IPS-20b (cell line): ENCODE measurements at regions not wholly inside any gene's neighbourhood (a gene's known extent, or its start where the extent isn't known, plus 50 kb on each side); places are given as distances from the start of the nearest gene placed in this dataset.

Experiments used
- H3K27ac ChIP-seq: one replicate; pipeline ENCODE4 v1.5.1; 2013; ENCODE audit warnings: low read length
- H3K27me3 ChIP-seq: 2 replicates; pipeline ENCODE4 v1.6.1; 2013; ENCODE audit warnings: mild to moderate bottlenecking, low read length, inconsistent platforms; ENCODE audit not compliant: insufficient read depth
- H3K36me3 ChIP-seq: 2 replicates; pipeline ENCODE4 v1.6.1; 2013; ENCODE audit warnings: low read depth, mild to moderate bottlenecking, inconsistent platforms, low read length, moderate library complexity; ENCODE audit not compliant: insufficient read depth
- H3K4me1 ChIP-seq: 2 replicates; pipeline ENCODE4 v1.6.1; 2013; ENCODE audit warnings: mild to moderate bottlenecking, control low read depth, inconsistent platforms, low read length, moderate library complexity; ENCODE audit not compliant: insufficient read depth
- H3K4me3 ChIP-seq: 2 replicates; pipeline ENCODE4 v1.5.1; 2013; ENCODE audit warnings: mild to moderate bottlenecking, low read length, inconsistent platforms
- H3K9ac ChIP-seq: 2 replicates; pipeline ENCODE4 v1.6.1; 2013; ENCODE audit warnings: low read depth, mild to moderate bottlenecking, inconsistent platforms, low read length, moderate library complexity
- H3K9me3 ChIP-seq: 2 replicates; pipeline ENCODE4 v1.6.1; 2013; ENCODE audit warnings: mild to moderate bottlenecking, low read depth, low read length, inconsistent platforms; ENCODE audit not compliant: insufficient read depth

DNA sequence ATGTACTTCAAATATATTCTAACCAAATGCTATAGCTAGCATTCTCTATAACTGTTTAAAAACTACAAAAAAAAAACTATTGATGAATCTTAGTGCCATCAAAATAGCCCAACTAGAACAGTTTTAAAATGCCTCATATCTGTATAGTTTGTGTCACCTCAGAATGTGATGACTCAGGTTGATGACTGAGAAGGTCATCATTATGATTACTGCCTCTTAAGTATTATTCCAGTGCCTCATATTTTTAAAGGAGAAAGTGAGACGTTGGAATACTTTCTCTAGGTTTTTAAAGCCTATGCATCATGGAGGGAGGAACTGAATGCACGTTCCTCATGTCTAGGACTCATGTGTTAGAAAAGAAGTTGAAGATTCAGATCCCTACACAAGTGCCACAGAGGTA is 88.2 kb downstream of the TMA16 start:
- H3K4me1 ChIP-seq = no peaks in the 10 kb centered on the region
- H3K36me3 ChIP-seq = no peaks in the 10 kb centered on the region

GRCh38 chr4:163587867-163588266 is 93.4 kb downstream of the TMA16 start:
- H3K4me3 ChIP-seq = no peak overlapping the region
- H3K27ac ChIP-seq = no peak overlapping the region
- H3K36me3 ChIP-seq = no peaks in the 10 kb centered on the region
- no peaks in the 10 kb centered on the region for H3K27me3 ChIP-seq
- H3K9me3 ChIP-seq = peaks cover 5% of the 10 kb centered on the region; the same call in 1 of the 2 replicates
- no peaks in the 10 kb centered on the region for H3K4me1 ChIP-seq
- no peak overlapping the region for H3K9ac ChIP-seq

More for the DNA sequence above, 88.2 kb downstream of the TMA16 start:
- Histone ChIP-seq H3K9me3 (peaks cover 5% of the 10 kb centered on the region; the same call in 1 of the 2 replicates), H3K9ac (no peak overlapping the region), H3K27ac (no peak overlapping the region), H3K27me3 (no peaks in the 10 kb centered on the region), H3K4me3 (no peak overlapping the region)

- Histone ChIP-seq H3K4me1 (no peaks in the 10 kb centered on the region), H3K27me3 (no peaks in the 10 kb centered on the region), H3K36me3 (no peaks in the 10 kb centered on the region), H3K4me3 (no peak overlapping the region), H3K27ac (no peak overlapping the region), H3K9ac (no peak overlapping the region), H3K9me3 (peaks cover 5% of the 10 kb centered on the region; the same call in 1 of the 2 replicates)
Measured at GRCh38 chr4:163588532-163588931, 94.0 kb downstream of the TMA16 start.

DNA sequence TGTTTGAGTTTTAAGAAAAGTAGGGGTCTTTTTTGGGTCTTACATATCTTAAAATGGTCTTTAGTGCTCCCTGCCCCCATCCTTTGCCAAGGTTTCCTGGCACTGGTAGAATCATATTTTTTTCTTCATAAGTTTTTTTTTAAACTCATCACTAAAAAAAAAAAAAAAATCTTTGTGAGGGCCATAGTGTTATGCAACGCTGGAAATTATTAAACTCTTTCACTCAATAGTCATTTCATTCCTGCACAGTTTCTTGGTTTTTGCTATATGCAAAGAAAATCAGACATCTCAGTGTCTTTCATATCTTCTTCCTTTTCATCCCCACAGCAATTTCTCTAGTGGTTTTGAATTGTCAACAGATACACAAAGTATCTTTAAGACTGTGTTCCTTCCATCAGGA is 95.6 kb downstream of the TMA16 start:
- Histone ChIP-seq H3K9ac (no peak overlapping the region), H3K9me3 (peaks cover 5% of the 10 kb centered on the region; the same call in 1 of the 2 replicates), H3K27ac (no peak overlapping the region), H3K36me3 (no peaks in the 10 kb centered on the region), H3K27me3 (no peaks in the 10 kb centered on the region), H3K4me3 (no peak overlapping the region), H3K4me1 (no peaks in the 10 kb centered on the region)

- Histone ChIP-seq H3K4me3 (no peak overlapping the region), H3K9ac (no peak overlapping the region), H3K9me3 (peaks cover 5% of the 10 kb centered on the region; the same call in 1 of the 2 replicates)
Measured at GRCh38 chr4:163590619-163591264, 96.3 kb downstream of the TMA16 start.

GRCh38 chr4:163591614-163592020 is 97.1 kb downstream of the TMA16 start:
- Histone ChIP-seq H3K27ac (no peak overlapping the region), H3K9me3 (peaks cover 5% of the 10 kb centered on the region; the same call in 1 of the 2 replicates)

More at GRCh38 chr4:163590619-163591264, 96.3 kb downstream of the TMA16 start:
- Histone ChIP-seq H3K27ac (no peak overlapping the region), H3K4me1 (no peaks in the 10 kb centered on the region), H3K27me3 (no peaks in the 10 kb centered on the region), H3K36me3 (no peaks in the 10 kb centered on the region)

GRCh38 chr4:163592212-163592611 is 97.7 kb downstream of the TMA16 start:
- H3K4me1 ChIP-seq = no peaks in the 10 kb centered on the region
- no peak overlapping the region for H3K9ac ChIP-seq
- no peaks in the 10 kb centered on the region for H3K36me3 ChIP-seq
- no peak overlapping the region for H3K4me3 ChIP-seq
- H3K27ac ChIP-seq = no peak overlapping the region
- no peaks in the 10 kb centered on the region for H3K27me3 ChIP-seq
- peaks cover 2% of the 10 kb centered on the region; the same call in 1 of the 2 replicates for H3K9me3 ChIP-seq

More at GRCh38 chr4:163591614-163592020, 97.1 kb downstream of the TMA16 start:
- H3K27me3 ChIP-seq = no peaks in the 10 kb centered on the region
- H3K36me3 ChIP-seq = no peaks in the 10 kb centered on the region
- no peaks in the 10 kb centered on the region for H3K4me1 ChIP-seq
- H3K4me3 ChIP-seq = no peak overlapping the region
- no peak overlapping the region for H3K9ac ChIP-seq

- H3K27me3 ChIP-seq = no peaks in the 10 kb centered on the region
- no peaks in the 10 kb centered on the region for H3K36me3 ChIP-seq
- H3K4me1 ChIP-seq = peaks cover 5% of the 10 kb centered on the region; the same call in 1 of the 2 replicates
- no peaks in the 10 kb centered on the region for H3K9me3 ChIP-seq
- H3K9ac ChIP-seq = no peak overlapping the region
- no peak overlapping the region for H3K4me3 ChIP-seq
- H3K27ac ChIP-seq = no peak overlapping the region
Measured at GRCh38 chr4:163595580-163595979, 101.1 kb downstream of the TMA16 start.

DNA sequence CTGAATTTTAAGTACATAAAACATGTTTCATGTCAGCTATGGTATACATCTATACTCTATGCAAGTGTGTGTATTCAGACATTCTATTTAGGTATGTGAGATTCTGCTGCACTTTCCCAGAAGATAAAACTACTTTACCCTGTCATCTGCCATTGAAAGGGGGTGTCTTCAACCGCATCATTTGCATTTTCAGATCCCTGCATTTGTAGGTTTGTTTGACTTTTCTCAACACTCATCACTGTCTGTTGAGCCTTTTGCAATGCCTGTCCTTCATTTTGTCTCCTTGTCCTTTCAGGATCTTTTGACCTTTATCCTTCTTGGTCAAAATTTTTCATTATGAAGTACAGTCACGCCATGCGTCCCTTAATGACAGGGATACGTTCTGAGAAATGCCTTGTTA is 103.5 kb downstream of the TMA16 start:
- no peaks in the 10 kb centered on the region for H3K27me3 ChIP-seq
- H3K4me1 ChIP-seq = peaks cover 5% of the 10 kb centered on the region; the same call in 1 of the 2 replicates
- no peak overlapping the region for H3K4me3 ChIP-seq
- no peaks in the 10 kb centered on the region for H3K36me3 ChIP-seq
- H3K9ac ChIP-seq = no peak overlapping the region
- no peak overlapping the region for H3K27ac ChIP-seq
- H3K9me3 ChIP-seq = no peaks in the 10 kb centered on the region

DNA sequence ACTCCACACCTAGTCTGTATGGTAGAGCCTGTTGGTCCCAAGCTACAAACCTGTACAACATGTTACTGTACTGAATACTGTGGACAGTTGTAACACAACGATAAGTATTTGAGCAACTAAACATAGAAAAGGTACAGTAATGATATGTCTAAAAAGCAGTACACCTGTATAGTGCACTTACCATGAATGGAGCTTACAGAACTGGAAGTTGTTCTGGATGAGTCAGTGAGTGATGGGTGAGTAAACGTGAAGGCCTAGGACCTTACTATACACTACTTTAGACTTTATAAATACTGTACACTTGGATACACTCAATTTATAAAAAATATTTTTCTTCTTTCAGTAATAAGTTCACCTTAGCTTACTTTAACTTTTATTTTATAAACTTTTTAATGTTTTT is 104.0 kb downstream of the TMA16 start:
- Histone ChIP-seq H3K9me3 (no peaks in the 10 kb centered on the region), H3K36me3 (no peaks in the 10 kb centered on the region), H3K4me3 (no peak overlapping the region), H3K27ac (no peak overlapping the region), H3K9ac (no peak overlapping the region), H3K27me3 (no peaks in the 10 kb centered on the region), H3K4me1 (peaks cover 5% of the 10 kb centered on the region; the same call in 1 of the 2 replicates)

GRCh38 chr4:163600727-163601126 is 106.2 kb downstream of the TMA16 start:
- H3K36me3 ChIP-seq = no peaks in the 10 kb centered on the region
- H3K4me1 ChIP-seq = peaks cover 5% of the 10 kb centered on the region; the same call in 1 of the 2 replicates
- no peak overlapping the region for H3K4me3 ChIP-seq
- no peaks in the 10 kb centered on the region for H3K27me3 ChIP-seq
- H3K27ac ChIP-seq = no peak overlapping the region
- H3K9me3 ChIP-seq = no peaks in the 10 kb centered on the region
- H3K9ac ChIP-seq = no peak overlapping the region

GRCh38 chr4:163603257-163603656 is 108.8 kb downstream of the TMA16 start:
- H3K9ac ChIP-seq = no peak overlapping the region
- H3K9me3 ChIP-seq = no peaks in the 10 kb centered on the region
- no peaks in the 10 kb centered on the region for H3K27me3 ChIP-seq
- no peak overlapping the region for H3K4me3 ChIP-seq
- H3K36me3 ChIP-seq = no peaks in the 10 kb centered on the region
- H3K27ac ChIP-seq = no peak overlapping the region
- peaks cover 5% of the 10 kb centered on the region; the same call in 1 of the 2 replicates for H3K4me1 ChIP-seq
